KOPT-K1 (cell line): ENCODE measurements at regions not wholly inside any gene's neighbourhood (a gene's known extent, or its start where the extent isn't known, plus 50 kb on each side); places are given as distances from the start of the nearest gene placed in this dataset.

Experiments used
- H3K27ac ChIP-seq: fragments of 200-600 bp; sonication (generic); 2 replicates; pipeline ENCODE4 v1.5.1; 2016; ENCODE audit warnings: antibody characterized with exemption, mild to moderate bottlenecking, low read depth, low read length; ENCODE audit not compliant: poor library complexity, severe bottlenecking
- H3K36me3 ChIP-seq: fragments of 200-600 bp; sonication (generic); 2 replicates; pipeline ENCODE4 v1.5.1; 2017; ENCODE audit warnings: antibody characterized with exemption, mild to moderate bottlenecking, low read length, moderate library complexity; ENCODE audit not compliant: insufficient read depth
- H3K9me3 ChIP-seq: fragments of 200-600 bp; sonication (generic); 2 replicates; pipeline ENCODE4 v1.5.1; 2017; ENCODE audit warnings: antibody characterized with exemption, low read length, mild to moderate bottlenecking; ENCODE audit not compliant: insufficient read depth, poor library complexity, severe bottlenecking

- Histone ChIP-seq H3K27ac (no peak overlapping the region), H3K36me3 (no peaks in the 10 kb centered on the region), H3K9me3 (no peaks in the 10 kb centered on the region)
These were observed 59.4 kb upstream of the ASIC2 start for GRCh38 chr17:33352526-33352925.

GRCh38 chr17:33356266-33356665, 63.2 kb upstream of the ASIC2 start:
- H3K9me3 ChIP-seq, result no peaks in the 10 kb centered on the region
- no peak overlapping the region for H3K27ac ChIP-seq
- H3K36me3 ChIP-seq, result no peaks in the 10 kb centered on the region

- Histone ChIP-seq H3K27ac (no peak overlapping the region), H3K36me3 (no peaks in the 10 kb centered on the region), H3K9me3 (no peaks in the 10 kb centered on the region)
These were observed 70.4 kb upstream of the ASIC2 start for GRCh38 chr17:33363475-33363874.

GRCh38 chr17:33366960-33367359, 73.9 kb upstream of the ASIC2 start:
- Histone ChIP-seq H3K36me3 (no peaks in the 10 kb centered on the region), H3K9me3 (no peaks in the 10 kb centered on the region)

GRCh38 chr17:33369149-33369548, 76.1 kb upstream of the ASIC2 start:
- no peaks in the 10 kb centered on the region for H3K9me3 ChIP-seq

More at GRCh38 chr17:33366960-33367359, 73.9 kb upstream of the ASIC2 start:
- no peak overlapping the region for H3K27ac ChIP-seq

GRCh38 chr17:33369876-33370275, 76.8 kb upstream of the ASIC2 start:
- Histone ChIP-seq H3K9me3 (no peaks in the 10 kb centered on the region), H3K27ac (no peak overlapping the region), H3K36me3 (no peaks in the 10 kb centered on the region)

More at GRCh38 chr17:33369149-33369548, 76.1 kb upstream of the ASIC2 start:
- Histone ChIP-seq H3K27ac (no peak overlapping the region), H3K36me3 (no peaks in the 10 kb centered on the region)

- H3K9me3 ChIP-seq, result no peaks in the 10 kb centered on the region
- H3K27ac ChIP-seq, result no peak overlapping the region
- no peaks in the 10 kb centered on the region for H3K36me3 ChIP-seq
These were observed 77.3 kb upstream of the ASIC2 start for GRCh38 chr17:33370401-33370800.

GRCh38 chr17:33371377-33371776, 78.3 kb upstream of the ASIC2 start:
- no peaks in the 10 kb centered on the region for H3K9me3 ChIP-seq
- H3K27ac ChIP-seq, result no peak overlapping the region
- H3K36me3 ChIP-seq, result no peaks in the 10 kb centered on the region

GRCh38 chr17:33373273-33373672, 80.2 kb upstream of the ASIC2 start:
- Histone ChIP-seq H3K36me3 (no peaks in the 10 kb centered on the region), H3K27ac (no peak overlapping the region), H3K9me3 (no peaks in the 10 kb centered on the region)

GRCh38 chr17:33375103-33375502, 82.0 kb upstream of the ASIC2 start:
- H3K27ac ChIP-seq, result no peak overlapping the region
- no peaks in the 10 kb centered on the region for H3K9me3 ChIP-seq
- no peaks in the 10 kb centered on the region for H3K36me3 ChIP-seq

- H3K36me3 ChIP-seq, result no peaks in the 10 kb centered on the region
- no peaks in the 10 kb centered on the region for H3K9me3 ChIP-seq
- no peak overlapping the region for H3K27ac ChIP-seq
These were observed 82.7 kb upstream of the ASIC2 start for GRCh38 chr17:33375783-33376182.

GRCh38 chr17:33377837-33378595, 84.9 kb upstream of the ASIC2 start:
- Histone ChIP-seq H3K9me3 (no peaks in the 10 kb centered on the region), H3K27ac (no peak overlapping the region), H3K36me3 (no peaks in the 10 kb centered on the region)

GRCh38 chr17:33381201-33381600, 88.1 kb upstream of the ASIC2 start:
- no peaks in the 10 kb centered on the region for H3K36me3 ChIP-seq
- no peaks in the 10 kb centered on the region for H3K9me3 ChIP-seq
- H3K27ac ChIP-seq, result no peak overlapping the region

GRCh38 chr17:33383488-33384023, 90.5 kb upstream of the ASIC2 start:
- Histone ChIP-seq H3K27ac (no peak overlapping the region), H3K36me3 (no peaks in the 10 kb centered on the region), H3K9me3 (no peaks in the 10 kb centered on the region)

GRCh38 chr17:33385133-33385532, 92.0 kb upstream of the ASIC2 start:
- H3K9me3 ChIP-seq, result no peaks in the 10 kb centered on the region
- no peaks in the 10 kb centered on the region for H3K36me3 ChIP-seq

GRCh38 chr17:33385713-33386112, 92.6 kb upstream of the ASIC2 start:
- Histone ChIP-seq H3K36me3 (no peaks in the 10 kb centered on the region), H3K27ac (no peak overlapping the region), H3K9me3 (no peaks in the 10 kb centered on the region)

More at GRCh38 chr17:33385133-33385532, 92.0 kb upstream of the ASIC2 start:
- H3K27ac ChIP-seq, result no peak overlapping the region
